SK-N-SH (cell line): ENCODE measurements at regions not wholly inside any gene's neighbourhood (a gene's known extent, or its start where the extent isn't known, plus 50 kb on each side); places are given as distances from the start of the nearest gene placed in this dataset.

Experiments
- CTCF ChIA-PET: fragments of 300-600, 350-600 bp; formaldehyde crosslinking; extraction: SDS; loops from one replicate; lab custom pipeline; 2021; lab: Yijun Ruan, JAX
- POLR2A ChIA-PET: fragments of 350-600 bp; sonication (Branson Sonifier 250); formaldehyde crosslinking; extraction: SDS; loops from one replicate; lab custom pipeline; 2020; ENCODE audit warnings: antibody characterized with exemption, inconsistent platforms; lab: Yijun Ruan, JAX
- DNase-seq: peaks from one replicate; pipeline ENCODE4 v3.0.0; 2012
- H2AFZ ChIP-seq: fragments of 200-600 bp; sonication (generic); 2 replicates; pipeline ENCODE4 v1.8.1; 2016; ENCODE audit warnings: antibody characterized with exemption, mild to moderate bottlenecking, low read depth
- H3F3A ChIP-seq: fragments of 200-600 bp; sonication (generic); replicated peaks from 2 replicates; pipeline ENCODE3; 2016; ENCODE audit warnings: antibody characterized with exemption, mild to moderate bottlenecking; ENCODE audit not compliant: insufficient read depth
- H3K27ac ChIP-seq, 2 experiments: fragments of 200-500 bp in 1 of 2; fragments of 200-600 bp in 1 of 2; sonication (Bioruptor generic) in 1 of 2; sonication (generic), shearing (Covaris generic) in 1 of 2; 2 replicates each; pipeline versions ENCODE4 v1.5.1 to v1.6.1; 2014 to 2016; ENCODE audit warnings: low read depth in 2 of 2, inconsistent platforms in 1 of 2, low read length in 1 of 2, mild to moderate bottlenecking in 1 of 2, mixed read lengths in 1 of 2
- H3K27me3 ChIP-seq: fragments of 200-600 bp; sonication (generic), shearing (Covaris generic); 2 replicates; pipeline ENCODE4 v1.6.1; 2016; ENCODE audit warnings: mixed run types; ENCODE audit not compliant: insufficient read depth
- H3K36me3 ChIP-seq, 2 experiments: fragments of 200-500 bp in 1 of 2; fragments of 200-600 bp in 1 of 2; sonication (Bioruptor generic) in 1 of 2; sonication (generic) in 1 of 2; replicated peaks in 1 of 2; 2 replicates each; pipeline versions ENCODE3 to v1.5.1; 2014 to 2016; ENCODE audit warnings: low read length in 1 of 2, mild to moderate bottlenecking in 1 of 2; ENCODE audit not compliant: insufficient read depth in 2 of 2, control insufficient read depth in 1 of 2
- H3K4me1 ChIP-seq, 2 experiments: fragments of 200-500 bp in 1 of 2; fragments of 200-600 bp in 1 of 2; sonication (Bioruptor generic) in 1 of 2; sonication (generic), shearing (Covaris generic) in 1 of 2; 2 replicates each; pipeline versions ENCODE4 v1.5.1 to v1.6.1; 2014 to 2016; ENCODE audit warnings: low read depth in 1 of 2, low read length in 1 of 2, mixed run types in 1 of 2; ENCODE audit not compliant: insufficient read depth in 2 of 2, control insufficient read depth in 1 of 2
- H3K4me2 ChIP-seq: fragments of 200-600 bp; sonication (generic), shearing (Covaris generic); 2 replicates; pipeline ENCODE4 v1.6.1; 2017; ENCODE audit warnings: mixed run types
- H3K4me3 ChIP-seq, 2 experiments: fragments of 200-500 bp in 1 of 2; fragments of 200-600 bp in 1 of 2; sonication (Bioruptor generic) in 1 of 2; sonication (generic), shearing (Covaris generic) in 1 of 2; 2 replicates each; pipeline versions ENCODE4 v1.5.1 to v1.8.1; 2014 to 2016; ENCODE audit warnings: low read depth in 2 of 2, inconsistent platforms in 1 of 2, low read length in 1 of 2, mild to moderate bottlenecking in 1 of 2, mixed read lengths in 1 of 2, moderate library complexity in 1 of 2
- H3K79me2 ChIP-seq: fragments of 200-600 bp; sonication (generic); 2 replicates; pipeline ENCODE4 v1.8.1; 2017; ENCODE audit warnings: mild to moderate bottlenecking; ENCODE audit not compliant: insufficient read depth
- H3K9ac ChIP-seq: fragments of 200-600 bp; sonication (generic); 2 replicates; pipeline ENCODE4 v1.6.1; 2017; ENCODE audit warnings: mixed run types
- H3K9me2 ChIP-seq: fragments of 200-600 bp; sonication (generic); 2 replicates; pipeline ENCODE4 v1.6.1; 2017; ENCODE audit warnings: mixed run types
- H3K9me3 ChIP-seq: fragments of 200-600 bp; sonication (generic); 2 replicates; pipeline ENCODE4 v1.6.1; 2017; ENCODE audit warnings: mixed run types, mild to moderate bottlenecking, moderate library complexity
- H4K20me1 ChIP-seq: fragments of 200-600 bp; sonication (generic); 2 replicates; pipeline ENCODE4 v1.6.1; 2017; ENCODE audit warnings: mild to moderate bottlenecking, mixed run types; ENCODE audit not compliant: insufficient read depth
- EZH2phosphoT487 ChIP-seq: fragments of 200-600 bp; sonication (generic); IDR thresholded peaks from 2 replicates; pipeline ENCODE4 v1.6.1; 2017; ENCODE audit warnings: low read depth, mixed run types, mild to moderate bottlenecking, antibody characterized with exemption, moderate library complexity, borderline replicate concordance
- FOSL2 ChIP-seq: IDR thresholded peaks from 2 replicates; pipeline ENCODE4 v1.4.0; 2012; ENCODE audit warnings: low read depth, mild to moderate bottlenecking, moderate library complexity, borderline replicate concordance
- GABPA ChIP-seq: IDR thresholded peaks from 2 replicates; pipeline ENCODE4 v1.4.0; 2012; ENCODE audit warnings: low read depth, mild to moderate bottlenecking
- GATA2 ChIP-seq: sonication (generic); formaldehyde crosslinking; IDR thresholded peaks from 2 replicates; pipeline ENCODE4 v1.5.0; 2020; ENCODE audit warnings: mild to moderate bottlenecking, missing genetic modification reagents
- MXI1 ChIP-seq: IDR thresholded peaks from 2 replicates; pipeline ENCODE4 v1.6.1; 2012; ENCODE audit warnings: mild to moderate bottlenecking, low read depth, low read length, improper control_type of control experiment
- RCOR1 ChIP-seq: fragments of 150-350 bp; IDR thresholded peaks from 2 replicates; pipeline ENCODE4 v1.6.1; 2017; ENCODE audit warnings: antibody characterized with exemption, low read length
- RXRA ChIP-seq: IDR thresholded peaks from 2 replicates; pipeline ENCODE4 v1.4.0; 2012; ENCODE audit warnings: low read depth, mild to moderate bottlenecking, borderline replicate concordance
- TCF12 ChIP-seq: IDR thresholded peaks from 2 replicates; pipeline ENCODE4 v1.4.0; 2012
- YY1 ChIP-seq: IDR thresholded peaks from 2 replicates; pipeline ENCODE4 v1.4.0; 2012; ENCODE audit warnings: low read depth, mild to moderate bottlenecking
- WGBS: methylation state at CpG from one replicate; pipeline ENCODE4 v1.1.6; 2017; ENCODE audit warnings: low lambda C conversion rate; 5-methylcytosine and 5-hydroxymethylcytosine counted together
- TF ChIP-seq, protein P1 (sequence below): IDR thresholded peaks from 2 replicates; pipeline ENCODE4 v1.4.0; 2012; ENCODE audit warnings: low read depth, borderline replicate concordance
- TF ChIP-seq, protein P2 (sequence below): fragments of 150-350 bp; IDR thresholded peaks from 2 replicates; pipeline ENCODE4 v1.6.1; 2017; ENCODE audit warnings: antibody characterized with exemption, low read length, low read depth, borderline replicate concordance
- TF ChIP-seq, protein P3 (sequence below): IDR thresholded peaks from 2 replicates; pipeline ENCODE4 v1.4.0; 2012; ENCODE audit warnings: low read depth, borderline replicate concordance

DNA sequence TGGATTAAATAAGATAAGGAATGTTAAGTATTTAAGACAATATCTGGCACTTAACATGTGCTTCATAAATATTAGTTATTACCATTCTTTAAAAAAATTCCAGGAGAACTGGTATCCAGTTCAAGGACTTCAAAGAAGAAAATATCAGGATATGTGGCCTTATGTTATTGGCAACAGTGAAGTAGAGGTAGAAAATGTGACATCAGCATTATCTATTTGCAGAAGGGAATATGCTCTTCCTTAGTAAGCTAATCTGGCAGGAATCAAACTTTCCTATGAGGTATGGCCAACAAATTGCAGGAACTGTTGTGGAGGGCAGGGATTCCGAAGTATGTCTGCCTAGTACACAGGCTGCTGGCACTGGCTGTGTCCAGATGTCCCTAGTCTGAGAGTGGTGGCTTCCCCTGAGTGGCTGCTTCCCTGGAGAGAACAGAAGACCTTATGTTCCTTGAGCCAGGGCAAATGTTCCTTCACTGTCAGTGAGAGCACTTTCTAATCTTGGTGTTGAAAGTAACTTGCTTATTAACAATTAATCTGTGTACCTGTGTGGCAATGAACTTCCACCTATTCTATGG lies 351.7 kb upstream of the THRB start:
- Histone ChIP-seq H3F3A (no peaks in the 10 kb centered on the region), H3K9me3 (no peaks in the 10 kb centered on the region), H3K4me1 (peaks cover 0 to 4% of the 10 kb centered on the region in 2 experiments; a peak in 1 of 4 replicates), H2AFZ (no peak overlapping the region), H3K79me2 (no peaks in the 10 kb centered on the region), H3K36me3 (no peaks in the 10 kb centered on the region), H3K27ac (no peak overlapping the region), H4K20me1 (no peaks in the 10 kb centered on the region), H3K27me3 (no peaks in the 10 kb centered on the region), H3K9me2 (0 out of 2 replicates have a peak, but pooled peaks cover 1% of the 10 kb centered on the region), H3K9ac (no peak overlapping the region), H3K4me3 (no peak overlapping the region), H3K4me2 (no peak overlapping the region)
- ChIA-PET POLR2A (no interaction called here), CTCF (no interaction called here)
- no peak for TF ChIP-seq GABPA
- TF ChIP-seq EZH2phosphoT487 = no peak
- no peak for TF ChIP-seq RXRA
- TF ChIP-seq MXI1 = no peak
- no peak for TF ChIP-seq FOSL2
- TF ChIP-seq, protein P1, sequence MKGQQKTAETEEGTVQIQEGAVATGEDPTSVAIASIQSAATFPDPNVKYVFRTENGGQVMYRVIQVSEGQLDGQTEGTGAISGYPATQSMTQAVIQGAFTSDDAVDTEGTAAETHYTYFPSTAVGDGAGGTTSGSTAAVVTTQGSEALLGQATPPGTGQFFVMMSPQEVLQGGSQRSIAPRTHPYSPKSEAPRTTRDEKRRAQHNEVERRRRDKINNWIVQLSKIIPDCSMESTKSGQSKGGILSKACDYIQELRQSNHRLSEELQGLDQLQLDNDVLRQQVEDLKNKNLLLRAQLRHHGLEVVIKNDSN = no peak
- TF ChIP-seq, protein P2, sequence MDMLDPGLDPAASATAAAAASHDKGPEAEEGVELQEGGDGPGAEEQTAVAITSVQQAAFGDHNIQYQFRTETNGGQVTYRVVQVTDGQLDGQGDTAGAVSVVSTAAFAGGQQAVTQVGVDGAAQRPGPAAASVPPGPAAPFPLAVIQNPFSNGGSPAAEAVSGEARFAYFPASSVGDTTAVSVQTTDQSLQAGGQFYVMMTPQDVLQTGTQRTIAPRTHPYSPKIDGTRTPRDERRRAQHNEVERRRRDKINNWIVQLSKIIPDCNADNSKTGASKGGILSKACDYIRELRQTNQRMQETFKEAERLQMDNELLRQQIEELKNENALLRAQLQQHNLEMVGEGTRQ = no peak
- TF ChIP-seq TCF12 = no peak
- no peak for TF ChIP-seq GATA2 (CRISPR knock-in tag)
- TF ChIP-seq RCOR1 = no peak
- no peak for TF ChIP-seq YY1
- no peak for DNase-seq
- WGBS = 0% methylated on average over 1 of the region's 1 CpG

DNA sequence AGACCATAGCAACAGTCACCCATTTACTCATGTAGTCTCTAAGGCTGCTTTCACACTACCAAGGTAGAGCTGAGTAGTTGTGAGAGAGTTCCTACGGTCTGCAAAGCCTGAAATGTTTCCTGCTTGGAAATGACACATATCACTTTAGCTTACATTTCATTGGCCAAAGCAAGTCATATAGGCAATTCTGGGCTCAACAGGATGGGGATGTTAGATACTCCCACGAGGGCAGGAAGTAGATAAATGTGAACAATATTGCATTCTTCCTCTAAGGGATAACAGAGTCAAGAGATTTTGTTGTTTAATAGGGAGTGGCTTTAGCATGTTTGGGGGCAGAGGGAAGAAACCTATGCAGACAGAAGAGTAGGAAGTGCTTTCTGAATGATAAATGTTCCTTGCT lies 355.6 kb upstream of the THRB start:
- H3K4me3 ChIP-seq = no peak overlapping the region
- TF ChIP-seq, protein P3, sequence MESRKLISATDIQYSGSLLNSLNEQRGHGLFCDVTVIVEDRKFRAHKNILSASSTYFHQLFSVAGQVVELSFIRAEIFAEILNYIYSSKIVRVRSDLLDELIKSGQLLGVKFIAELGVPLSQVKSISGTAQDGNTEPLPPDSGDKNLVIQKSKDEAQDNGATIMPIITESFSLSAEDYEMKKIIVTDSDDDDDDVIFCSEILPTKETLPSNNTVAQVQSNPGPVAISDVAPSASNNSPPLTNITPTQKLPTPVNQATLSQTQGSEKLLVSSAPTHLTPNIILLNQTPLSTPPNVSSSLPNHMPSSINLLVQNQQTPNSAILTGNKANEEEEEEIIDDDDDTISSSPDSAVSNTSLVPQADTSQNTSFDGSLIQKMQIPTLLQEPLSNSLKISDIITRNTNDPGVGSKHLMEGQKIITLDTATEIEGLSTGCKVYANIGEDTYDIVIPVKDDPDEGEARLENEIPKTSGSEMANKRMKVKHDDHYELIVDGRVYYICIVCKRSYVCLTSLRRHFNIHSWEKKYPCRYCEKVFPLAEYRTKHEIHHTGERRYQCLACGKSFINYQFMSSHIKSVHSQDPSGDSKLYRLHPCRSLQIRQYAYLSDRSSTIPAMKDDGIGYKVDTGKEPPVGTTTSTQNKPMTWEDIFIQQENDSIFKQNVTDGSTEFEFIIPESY = no peak
- TF ChIP-seq, all 33 proteins: peak for 0
- Histone ChIP-seq H3K9me3 (no peaks in the 10 kb centered on the region), H3K9ac (no peak overlapping the region), H3K36me3 (no peaks in the 10 kb centered on the region), H4K20me1 (no peaks in the 10 kb centered on the region), H3F3A (no peaks in the 10 kb centered on the region), H3K79me2 (no peaks in the 10 kb centered on the region), H3K27me3 (no peaks in the 10 kb centered on the region), H3K9me2 (no peaks in the 10 kb centered on the region), H3K4me1 (peaks cover 0 to 2% of the 10 kb centered on the region in 2 experiments; a peak in 1 of 4 replicates), H3K27ac (no peak overlapping the region), H2AFZ (no peak overlapping the region), H3K4me2 (no peak overlapping the region)
- no peak for DNase-seq
- POLR2A ChIA-PET = no interaction called here
- CTCF ChIA-PET = interaction anchor here (1.2 kb wide), 1 partner anchor 10 kb away, joined by 3 read pairs; no protein-coding TSS in a partner anchor
- 11% methylated on average over 2 of the region's 2 CpGs for WGBS
